ENCODE measurements at regions not wholly inside any gene's neighbourhood (a gene's known extent, or its start where the extent isn't known, plus 50 kb on each side); places are given as distances from the start of the nearest gene placed in this dataset.

DNA sequence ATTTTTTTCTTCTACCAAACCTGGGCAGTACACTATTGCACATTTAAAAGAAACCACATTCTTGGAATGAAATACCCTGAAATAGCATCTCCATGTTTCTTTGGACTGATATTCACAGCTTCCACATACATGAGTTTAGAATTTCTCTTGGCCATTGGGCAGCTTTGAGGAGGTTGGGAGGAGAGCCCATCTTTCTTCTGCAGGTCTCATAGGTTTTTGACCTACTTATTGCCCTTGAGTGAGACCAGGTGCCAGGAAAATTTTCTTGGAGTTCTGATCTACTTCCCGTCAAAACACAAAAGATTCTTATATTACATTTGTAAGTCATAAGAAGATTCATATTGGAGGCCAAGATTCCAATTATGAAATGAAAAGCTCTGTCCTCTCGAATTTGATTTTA, 212.0 kb downstream of the IBTK start:
- Histone ChIP-seq H4K12ac (ENCODE audit: low read depth, low read length) (no peak overlapping the region), H2BK12ac (ENCODE audit: low read length) (no peak overlapping the region), H3K79me2 (ENCODE audit: control insufficient read depth, insufficient read depth, low read length, poor library complexity) (no peaks in the 10 kb centered on the region), H3K9ac (ENCODE audit: low read length) (no peak overlapping the region), H3K14ac (ENCODE audit: low read length) (no peak overlapping the region), H3K9me3 (ENCODE audit: insufficient read depth, low read depth, low read length) (no peaks in the 10 kb centered on the region), H3K4me3 (ENCODE audit: low read depth, low read length) (no peak overlapping the region), H2BK120ac (ENCODE audit: insufficient read depth, low read length, poor library complexity) (no peak overlapping the region), H3K4me2 (ENCODE audit: low read length) (no peak overlapping the region), H2AFZ (ENCODE audit: insufficient read depth, low read length, poor library complexity) (no peak overlapping the region), H3K27ac (ENCODE audit: low read depth, low read length) (no peak overlapping the region), H3K79me1 (ENCODE audit: low read length) (no peaks in the 10 kb centered on the region), H2BK5ac (ENCODE audit: low read depth, low read length, poor library complexity) (no peak overlapping the region), H4K8ac (ENCODE audit: low read depth, low read length) (no peak overlapping the region), H3K27me3 (ENCODE audit: insufficient read depth, low read length) (no peaks in the 10 kb centered on the region), H3K36me3 (ENCODE audit: control insufficient read depth in 1 of 2, insufficient read depth in 2 of 2, low read length in 2 of 2) (no peaks in the 10 kb centered on the region), H3K4me1 (ENCODE audit: control insufficient read depth in 1 of 2, insufficient read depth in 2 of 2, low read length in 2 of 2) (peaks cover 0 to 1% of the 10 kb centered on the region in 2 experiments), H3K23ac (ENCODE audit: low read length) (no peak overlapping the region), H2AK5ac (ENCODE audit: low read length) (no peak overlapping the region), H4K91ac (ENCODE audit: low read depth, low read length) (no peak overlapping the region), H3K4ac (ENCODE audit: low read depth, low read length) (no peak overlapping the region), H3K18ac (ENCODE audit: low read length) (no peak overlapping the region)
- WGBS (ENCODE audit: extremely low coverage, insufficient coverage, insufficient read length) = no CpG with 5 or more reads among the region's 2 CpGs
- no peak for DNase-seq

DNA sequence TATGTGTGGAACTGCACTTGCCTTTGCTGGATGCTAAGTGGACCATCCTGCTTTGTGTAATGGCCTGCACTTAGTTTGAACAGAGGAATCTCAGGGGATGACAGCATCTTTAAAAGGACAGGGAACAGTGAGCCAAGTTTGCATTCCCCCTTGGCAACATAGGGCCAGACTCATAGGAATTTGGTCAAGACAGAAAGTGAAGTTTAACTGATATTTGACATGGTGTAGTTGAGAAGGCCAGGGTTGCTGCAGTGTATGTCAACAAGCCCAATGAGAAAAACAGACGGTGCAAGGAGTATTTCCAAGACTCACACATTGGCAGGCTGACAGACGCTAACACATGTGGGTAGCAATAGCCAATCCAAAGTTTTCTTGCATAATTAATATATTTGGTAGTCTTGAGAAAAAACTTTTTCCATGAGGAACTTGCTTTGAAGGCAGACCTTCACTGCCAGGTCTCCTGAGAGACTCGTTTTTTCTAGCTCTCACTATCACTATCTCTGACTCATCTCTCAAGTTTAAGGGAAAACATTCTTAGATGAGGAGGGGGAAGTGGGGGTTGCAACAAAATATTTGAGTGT, 213.8 kb downstream of the IBTK start:
- H3K14ac ChIP-seq (ENCODE audit: low read length) = no peak overlapping the region
- H2AFZ ChIP-seq (ENCODE audit: insufficient read depth, low read length, poor library complexity) = no peak overlapping the region
- no peak overlapping the region for H3K18ac ChIP-seq (ENCODE audit: low read length)
- H4K91ac ChIP-seq (ENCODE audit: low read depth, low read length) = no peak overlapping the region
- no peak for DNase-seq
- H3K27ac ChIP-seq (ENCODE audit: low read depth, low read length) = no peak overlapping the region
- no peaks in the 10 kb centered on the region for H3K79me1 ChIP-seq (ENCODE audit: low read length)
- no peak overlapping the region for H2BK5ac ChIP-seq (ENCODE audit: low read depth, low read length, poor library complexity)
- no peaks in the 10 kb centered on the region for H3K9me3 ChIP-seq (ENCODE audit: insufficient read depth, low read depth, low read length)
- H3K4me1 ChIP-seq (ENCODE audit: control insufficient read depth in 1 of 2, insufficient read depth in 2 of 2, low read length in 2 of 2) = peaks cover 0 to 2% of the 10 kb centered on the region in 2 experiments
- H3K9ac ChIP-seq (ENCODE audit: low read length) = no peak overlapping the region
- no peak overlapping the region for H2AK5ac ChIP-seq (ENCODE audit: low read length)
- no peaks in the 10 kb centered on the region for H3K27me3 ChIP-seq (ENCODE audit: insufficient read depth, low read length)
- H3K4me3 ChIP-seq (ENCODE audit: low read depth, low read length) = no peak overlapping the region
- H3K4ac ChIP-seq (ENCODE audit: low read depth, low read length) = no peak overlapping the region
- no peaks in the 10 kb centered on the region for H3K79me2 ChIP-seq (ENCODE audit: control insufficient read depth, insufficient read depth, low read length, poor library complexity)
- no peak overlapping the region for H2BK120ac ChIP-seq (ENCODE audit: insufficient read depth, low read length, poor library complexity)
- no peak overlapping the region for H3K23ac ChIP-seq (ENCODE audit: low read length)
- WGBS (ENCODE audit: extremely low coverage, insufficient coverage, insufficient read length) = no CpG with 5 or more reads among the region's 3 CpGs
- no peak overlapping the region for H3K4me2 ChIP-seq (ENCODE audit: low read length)
- H2BK12ac ChIP-seq (ENCODE audit: low read length) = no peak overlapping the region
- H3K36me3 ChIP-seq (ENCODE audit: control insufficient read depth in 1 of 2, insufficient read depth in 2 of 2, low read length in 2 of 2) = no peaks in the 10 kb centered on the region
- no peak overlapping the region for H4K12ac ChIP-seq (ENCODE audit: low read depth, low read length)
- H4K8ac ChIP-seq (ENCODE audit: low read depth, low read length) = no peak overlapping the region

DNA sequence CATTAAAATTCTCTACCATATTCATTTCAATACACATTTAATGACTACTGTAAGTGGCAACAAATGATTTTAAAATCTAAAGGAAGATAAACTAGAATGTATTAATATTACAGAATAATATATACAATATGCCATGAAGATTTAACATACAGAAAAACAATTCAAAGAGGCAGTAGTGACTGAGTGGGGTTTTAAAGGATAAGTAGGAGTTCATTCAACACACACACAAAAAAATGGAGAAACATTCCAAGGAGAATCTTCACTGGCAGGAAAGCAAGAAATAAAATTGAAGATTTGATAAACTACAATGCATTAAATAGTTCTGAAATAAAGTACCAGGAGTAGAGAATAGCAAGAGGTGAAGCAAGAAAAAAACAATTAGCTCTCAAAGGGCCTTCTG, 215.1 kb downstream of the IBTK start:
- Histone ChIP-seq H3K27ac (ENCODE audit: low read depth, low read length) (no peak overlapping the region), H3K79me1 (ENCODE audit: low read length) (no peaks in the 10 kb centered on the region), H3K9me3 (ENCODE audit: insufficient read depth, low read depth, low read length) (no peaks in the 10 kb centered on the region), H2BK5ac (ENCODE audit: low read depth, low read length, poor library complexity) (no peak overlapping the region), H3K4ac (ENCODE audit: low read depth, low read length) (no peak overlapping the region), H3K9ac (ENCODE audit: low read length) (no peak overlapping the region), H4K12ac (ENCODE audit: low read depth, low read length) (no peak overlapping the region), H3K4me1 (ENCODE audit: control insufficient read depth in 1 of 2, insufficient read depth in 2 of 2, low read length in 2 of 2) (peaks cover 0 to 2% of the 10 kb centered on the region in 2 experiments), H3K36me3 (ENCODE audit: control insufficient read depth in 1 of 2, insufficient read depth in 2 of 2, low read length in 2 of 2) (no peaks in the 10 kb centered on the region), H3K14ac (ENCODE audit: low read length) (no peak overlapping the region), H3K4me2 (ENCODE audit: low read length) (no peak overlapping the region), H2BK12ac (ENCODE audit: low read length) (no peak overlapping the region), H4K8ac (ENCODE audit: low read depth, low read length) (no peak overlapping the region), H3K27me3 (ENCODE audit: insufficient read depth, low read length) (no peaks in the 10 kb centered on the region), H3K18ac (ENCODE audit: low read length) (no peak overlapping the region), H3K79me2 (ENCODE audit: control insufficient read depth, insufficient read depth, low read length, poor library complexity) (no peaks in the 10 kb centered on the region), H4K91ac (ENCODE audit: low read depth, low read length) (no peak overlapping the region), H3K23ac (ENCODE audit: low read length) (no peak overlapping the region), H3K4me3 (ENCODE audit: low read depth, low read length) (no peak overlapping the region), H2AK5ac (ENCODE audit: low read length) (no peak overlapping the region), H2AFZ (ENCODE audit: insufficient read depth, low read length, poor library complexity) (no peak overlapping the region), H2BK120ac (ENCODE audit: insufficient read depth, low read length, poor library complexity) (no peak overlapping the region)
- no peak for DNase-seq

DNA sequence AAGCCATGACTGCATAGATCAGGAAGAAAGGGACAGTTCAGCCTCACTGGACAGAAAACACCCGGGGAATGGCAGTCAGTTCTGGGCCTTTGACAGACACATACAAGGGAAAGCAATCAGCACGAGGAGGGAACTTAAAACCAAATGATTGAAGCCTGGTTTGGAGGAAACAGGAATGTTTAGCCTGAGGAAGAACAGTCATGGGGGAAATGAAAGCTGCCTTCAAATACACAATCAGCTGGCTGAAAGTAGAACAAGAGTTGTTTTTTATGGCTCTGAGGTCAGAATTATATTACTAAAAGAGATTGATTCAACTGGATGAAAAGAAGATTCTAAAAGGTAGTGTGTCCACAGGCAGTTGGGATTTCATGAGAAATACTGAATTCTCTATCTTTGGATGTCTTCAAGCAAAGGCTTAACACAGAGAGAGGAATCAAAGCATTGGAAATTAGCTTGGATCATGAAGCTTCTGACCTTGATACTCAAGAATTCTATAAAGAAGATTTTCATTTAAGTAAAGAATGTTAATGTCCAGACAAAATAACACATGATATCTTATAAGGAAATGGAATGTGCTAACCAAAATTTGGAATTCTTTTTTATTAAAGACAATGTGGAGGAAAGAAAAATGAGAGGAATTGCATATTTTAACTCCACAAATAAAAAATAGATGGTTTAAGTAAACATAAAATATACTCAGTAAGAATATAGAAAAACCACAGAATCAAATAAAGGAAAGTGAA, 216.6 kb downstream of the IBTK start:
- no peak overlapping the region for H2AK5ac ChIP-seq (ENCODE audit: low read length)
- H4K8ac ChIP-seq (ENCODE audit: low read depth, low read length) = no peak overlapping the region
- DNase-seq = no peak
- H3K4me3 ChIP-seq (ENCODE audit: low read depth, low read length) = no peak overlapping the region
- H2AFZ ChIP-seq (ENCODE audit: insufficient read depth, low read length, poor library complexity) = no peak overlapping the region
- no peak overlapping the region for H3K9ac ChIP-seq (ENCODE audit: low read length)
- H3K18ac ChIP-seq (ENCODE audit: low read length) = no peak overlapping the region
- H2BK120ac ChIP-seq (ENCODE audit: insufficient read depth, low read length, poor library complexity) = no peak overlapping the region
- no peak overlapping the region for H3K14ac ChIP-seq (ENCODE audit: low read length)
- H3K4ac ChIP-seq (ENCODE audit: low read depth, low read length) = no peak overlapping the region
- no peaks in the 10 kb centered on the region for H3K79me1 ChIP-seq (ENCODE audit: low read length)
- no peak overlapping the region for H4K12ac ChIP-seq (ENCODE audit: low read depth, low read length)
- peaks cover 0 to 2% of the 10 kb centered on the region in 2 experiments for H3K4me1 ChIP-seq (ENCODE audit: control insufficient read depth in 1 of 2, insufficient read depth in 2 of 2, low read length in 2 of 2)
- H2BK5ac ChIP-seq (ENCODE audit: low read depth, low read length, poor library complexity) = no peak overlapping the region
- no peak overlapping the region for H3K27ac ChIP-seq (ENCODE audit: low read depth, low read length)
- no peak overlapping the region for H3K4me2 ChIP-seq (ENCODE audit: low read length)
- no peaks in the 10 kb centered on the region for H3K27me3 ChIP-seq (ENCODE audit: insufficient read depth, low read length)
- no CpG with 5 or more reads among the region's 2 CpGs for WGBS (ENCODE audit: extremely low coverage, insufficient coverage, insufficient read length)
- no peak overlapping the region for H2BK12ac ChIP-seq (ENCODE audit: low read length)
- no peaks in the 10 kb centered on the region for H3K9me3 ChIP-seq (ENCODE audit: insufficient read depth, low read depth, low read length)
- no peak overlapping the region for H4K91ac ChIP-seq (ENCODE audit: low read depth, low read length)
- no peaks in the 10 kb centered on the region for H3K36me3 ChIP-seq (ENCODE audit: control insufficient read depth in 1 of 2, insufficient read depth in 2 of 2, low read length in 2 of 2)
- no peak overlapping the region for H3K23ac ChIP-seq (ENCODE audit: low read length)
- no peaks in the 10 kb centered on the region for H3K79me2 ChIP-seq (ENCODE audit: control insufficient read depth, insufficient read depth, low read length, poor library complexity)

Data from trophoblast cell (in vitro differentiated cells and primary cell).